SK-N-SH treated with all-trans-retinoic acid at 6 μM for 48 hours (cell line): ENCODE measurements at regions not wholly inside any gene's neighbourhood (a gene's known extent, or its start where the extent isn't known, plus 50 kb on each side); places are given as distances from the start of the nearest gene placed in this dataset.

ENCODE experiments used
- ATAC-seq: fragments of 200-7000 bp; cut with Tn5 transposase; 3 replicates; pipeline ENCODE4 v1.9.1; 2020; ENCODE audit warnings: mild to moderate bottlenecking, moderate library complexity
- ARNTL ChIP-seq: fragments of 450-650 bp; formaldehyde crosslinking; IDR thresholded peaks from 2 replicates; pipeline ENCODE4 v1.5.0; 2020; ENCODE audit warnings: low read depth, mild to moderate bottlenecking, moderate library complexity, borderline replicate concordance
- BACH2 ChIP-seq: fragments of 250-450 bp; sonication (Bioruptor Pico); IDR thresholded peaks from 2 replicates; pipeline ENCODE4 v1.9.0; 2021; ENCODE audit warnings: mild to moderate bottlenecking, borderline replicate concordance
- CREB5 ChIP-seq: fragments of 250-450 bp; sonication (Bioruptor Pico); IDR thresholded peaks from 2 replicates; pipeline ENCODE4 v1.5.1; 2020; ENCODE audit warnings: low read depth, mild to moderate bottlenecking, moderate library complexity
- CSDC2 ChIP-seq: fragments of 250-450 bp; sonication (Bioruptor Pico); IDR thresholded peaks from 2 replicates; pipeline ENCODE4 v1.5.0; 2020; ENCODE audit warnings: mild to moderate bottlenecking, moderate library complexity
- CSRNP3 ChIP-seq: fragments of 250-450 bp; sonication (Bioruptor Pico); IDR thresholded peaks from 2 replicates; pipeline ENCODE4 v1.5.1; 2021; ENCODE audit warnings: mild to moderate bottlenecking, moderate library complexity
- ESRRG ChIP-seq: fragments of 250-450 bp; sonication (Bioruptor Pico); IDR thresholded peaks from 2 replicates; pipeline ENCODE4 v1.6.1; 2021; ENCODE audit warnings: mild to moderate bottlenecking
- GLIS3 ChIP-seq: fragments of 250-450 bp; sonication (Bioruptor Pico); IDR thresholded peaks from 2 replicates; pipeline ENCODE4 v1.5.0; 2020; ENCODE audit warnings: mild to moderate bottlenecking, moderate library complexity
- ISL1 ChIP-seq: fragments of 250-450 bp; sonication (Bioruptor Pico); IDR thresholded peaks from 2 replicates; pipeline ENCODE4 v2.1.2; 2022; ENCODE audit warnings: mild to moderate bottlenecking, moderate library complexity
- OSR1 ChIP-seq: fragments of 250-450 bp; sonication (Bioruptor Pico); IDR thresholded peaks from 2 replicates; pipeline ENCODE4 v1.8.0; 2022; ENCODE audit warnings: moderate library complexity, mild to moderate bottlenecking, inconsistent platforms
- PATZ1 ChIP-seq: fragments of 250-450 bp; sonication (Bioruptor Pico); IDR thresholded peaks from 2 replicates; pipeline ENCODE4 v1.8.0; 2020; ENCODE audit warnings: mild to moderate bottlenecking, moderate library complexity, borderline replicate concordance
- POU6F1 ChIP-seq: fragments of 250-450 bp; sonication (Bioruptor Pico); IDR thresholded peaks from 2 replicates; pipeline ENCODE4 v1.8.0; 2021; ENCODE audit warnings: low read depth, mild to moderate bottlenecking, moderate library complexity, borderline replicate concordance
- PPARA ChIP-seq: fragments of 250-450 bp; sonication (Bioruptor Pico); IDR thresholded peaks from 2 replicates; pipeline ENCODE4 v1.5.0; 2020; ENCODE audit warnings: mild to moderate bottlenecking, borderline replicate concordance
- RARB ChIP-seq: fragments of 250-450 bp; sonication (Bioruptor Pico); IDR thresholded peaks from 2 replicates; pipeline ENCODE4 v1.8.0; 2021; ENCODE audit warnings: mild to moderate bottlenecking, moderate library complexity
- SNAI2 ChIP-seq: fragments of 250-450 bp; sonication (Bioruptor Pico); IDR thresholded peaks from 2 replicates; pipeline ENCODE4 v1.5.0; 2020; ENCODE audit warnings: mild to moderate bottlenecking, moderate library complexity
- TCF4 ChIP-seq: fragments of 250-450 bp; sonication (Bioruptor Pico); IDR thresholded peaks from 2 replicates; pipeline ENCODE4 v1.8.0; 2021; ENCODE audit warnings: mild to moderate bottlenecking, moderate library complexity, borderline replicate concordance
- TOX ChIP-seq: fragments of 250-450 bp; sonication (Bioruptor Pico); IDR thresholded peaks from 2 replicates; pipeline ENCODE4 v1.8.0; 2021; ENCODE audit warnings: mild to moderate bottlenecking, moderate library complexity, borderline replicate concordance
- ZC3H10 ChIP-seq: fragments of 250-450 bp; sonication (Bioruptor Pico); IDR thresholded peaks from 2 replicates; pipeline ENCODE4 v1.5.1; 2021; ENCODE audit warnings: mild to moderate bottlenecking, moderate library complexity
- ZFP3 ChIP-seq: fragments of 250-450 bp; sonication (Bioruptor Pico); IDR thresholded peaks from 2 replicates; pipeline ENCODE4 v1.5.0; 2020; ENCODE audit warnings: mild to moderate bottlenecking, moderate library complexity
- ZFP30 ChIP-seq: fragments of 450-650 bp; formaldehyde crosslinking; IDR thresholded peaks from 2 replicates; pipeline ENCODE4 v1.5.0; 2022; ENCODE audit warnings: mild to moderate bottlenecking, moderate library complexity
- ZNF565 ChIP-seq: fragments of 450-650 bp; formaldehyde crosslinking; conservative IDR thresholded peaks from 2 replicates; pipeline ENCODE4 v1.5.0; 2020; ENCODE audit warnings: low read depth, mild to moderate bottlenecking, moderate library complexity
- ZNF70 ChIP-seq: fragments of 450-650 bp; formaldehyde crosslinking; IDR thresholded peaks from 2 replicates; pipeline ENCODE4 v1.5.0; 2020; ENCODE audit warnings: mild to moderate bottlenecking, moderate library complexity
- ZNF8 ChIP-seq: fragments of 450-650 bp; formaldehyde crosslinking; IDR thresholded peaks from 2 replicates; pipeline ENCODE4 v1.5.0; 2020; ENCODE audit warnings: mild to moderate bottlenecking, moderate library complexity

GRCh38 chr2:208854717-208855116, 448.1 kb downstream of the PTH2R start:
- TF ChIP-seq ZFP30 (CRISPR knock-in tag) (no peak), TOX (CRISPR knock-in tag) (no peak), ZNF70 (no peak), SNAI2 (CRISPR knock-in tag) (no peak), ESRRG (CRISPR knock-in tag) (no peak), ARNTL (CRISPR knock-in tag) (no peak), ZC3H10 (no peak), CSRNP3 (CRISPR knock-in tag) (no peak), ISL1 (CRISPR knock-in tag) (no peak), TCF4 (CRISPR knock-in tag) (no peak), PPARA (no peak), RARB (CRISPR knock-in tag) (no peak), ZNF8 (no peak), BACH2 (no peak), POU6F1 (CRISPR knock-in tag) (no peak), CREB5 (CRISPR knock-in tag) (no peak), CSDC2 (no peak), OSR1 (CRISPR knock-in tag) (no peak), PATZ1 (CRISPR knock-in tag) (no peak), ZFP3 (no peak)
- TF ChIP-seq, all 23 proteins: peak for 0
- no peak for ATAC-seq

- ATAC-seq: no peak
- TF ChIP-seq CSRNP3 (CRISPR knock-in tag) (no peak), RARB (CRISPR knock-in tag) (no peak), BACH2 (no peak), POU6F1 (CRISPR knock-in tag) (no peak), OSR1 (CRISPR knock-in tag) (no peak), SNAI2 (CRISPR knock-in tag) (no peak), PPARA (no peak)
Observed at GRCh38 chr2:208867374-208867773, 460.8 kb downstream of the PTH2R start.

- no peak for ATAC-seq
- TF ChIP-seq CSRNP3 (CRISPR knock-in tag) (no peak), TOX (CRISPR knock-in tag) (no peak), ZNF565 (CRISPR knock-in tag) (no peak), GLIS3 (CRISPR knock-in tag) (no peak), ZNF8 (no peak), ZFP3 (no peak), BACH2 (no peak), ZNF70 (no peak), POU6F1 (CRISPR knock-in tag) (no peak), PATZ1 (CRISPR knock-in tag) (no peak), RARB (CRISPR knock-in tag) (no peak), CSDC2 (no peak)
Observed at GRCh38 chr2:208872591-208872990, 466.0 kb downstream of the PTH2R start.
